C4-2B (cell line): ENCODE measurements at regions not wholly inside any gene's neighbourhood (a gene's known extent, or its start where the extent isn't known, plus 50 kb on each side); places are given as distances from the start of the nearest gene placed in this dataset.

Experiments
- ZFX ChIP-seq: fragments of 450-650 bp; IDR thresholded peaks from 2 replicates; pipeline ENCODE4 v1.6.1; 2017
- TF ChIP-seq, protein P1 (sequence below): fragments of 450-650 bp; conservative IDR thresholded peaks from 2 replicates; pipeline ENCODE4 v1.5.1; 2017; ENCODE audit warnings: mild to moderate bottlenecking

DNA sequence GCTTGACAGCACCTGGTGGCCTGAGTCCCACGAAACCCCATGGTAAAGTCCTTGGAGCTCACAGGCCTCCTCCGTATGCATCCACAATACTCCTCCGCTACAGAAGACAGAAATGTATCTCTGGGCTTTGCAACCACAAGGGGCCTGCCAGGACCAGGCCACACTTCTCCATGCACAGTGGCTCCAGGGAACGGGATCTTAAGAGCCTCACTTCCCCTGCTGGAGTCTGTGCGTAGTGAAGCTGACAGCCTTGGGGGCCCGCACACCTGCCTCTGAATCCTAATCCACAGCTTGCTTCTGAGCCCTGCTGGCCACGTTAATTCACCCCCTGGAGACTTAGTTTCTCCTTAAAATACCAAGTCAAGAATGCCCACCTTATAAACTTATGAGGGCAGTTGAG lies 125.7 kb downstream of the COPRS start:
- TF ChIP-seq, protein P1, sequence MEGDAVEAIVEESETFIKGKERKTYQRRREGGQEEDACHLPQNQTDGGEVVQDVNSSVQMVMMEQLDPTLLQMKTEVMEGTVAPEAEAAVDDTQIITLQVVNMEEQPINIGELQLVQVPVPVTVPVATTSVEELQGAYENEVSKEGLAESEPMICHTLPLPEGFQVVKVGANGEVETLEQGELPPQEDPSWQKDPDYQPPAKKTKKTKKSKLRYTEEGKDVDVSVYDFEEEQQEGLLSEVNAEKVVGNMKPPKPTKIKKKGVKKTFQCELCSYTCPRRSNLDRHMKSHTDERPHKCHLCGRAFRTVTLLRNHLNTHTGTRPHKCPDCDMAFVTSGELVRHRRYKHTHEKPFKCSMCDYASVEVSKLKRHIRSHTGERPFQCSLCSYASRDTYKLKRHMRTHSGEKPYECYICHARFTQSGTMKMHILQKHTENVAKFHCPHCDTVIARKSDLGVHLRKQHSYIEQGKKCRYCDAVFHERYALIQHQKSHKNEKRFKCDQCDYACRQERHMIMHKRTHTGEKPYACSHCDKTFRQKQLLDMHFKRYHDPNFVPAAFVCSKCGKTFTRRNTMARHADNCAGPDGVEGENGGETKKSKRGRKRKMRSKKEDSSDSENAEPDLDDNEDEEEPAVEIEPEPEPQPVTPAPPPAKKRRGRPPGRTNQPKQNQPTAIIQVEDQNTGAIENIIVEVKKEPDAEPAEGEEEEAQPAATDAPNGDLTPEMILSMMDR: no peak
- no peak for TF ChIP-seq ZFX
